ENCODE measurements at regions not wholly inside any gene's neighbourhood (a gene's known extent, or its start where the extent isn't known, plus 50 kb on each side); places are given as distances from the start of the nearest gene placed in this dataset.

GRCh38 chr1:60419023-60419422, 345.5 kb upstream of the C1orf87 start:
- TF ChIP-seq PPARA (CRISPR knock-in tag; IDR thresholded peaks at IDR 0.05; ENCODE audit: borderline replicate concordance) (no peak), OSR1 (CRISPR knock-in tag; IDR thresholded peaks at IDR 0.05) (no peak), CREB5 (CRISPR knock-in tag; IDR thresholded peaks at IDR 0.05; ENCODE audit: low read depth) (no peak), ESRRG (CRISPR knock-in tag; IDR thresholded peaks at IDR 0.05) (no peak), PATZ1 (CRISPR knock-in tag; IDR thresholded peaks at IDR 0.05; ENCODE audit: borderline replicate concordance) (no peak), ZFP30 (CRISPR knock-in tag; IDR thresholded peaks at IDR 0.05) (no peak), ZC3H10 (CRISPR knock-in tag; IDR thresholded peaks at IDR 0.05) (no peak), POU6F1 (CRISPR knock-in tag; IDR thresholded peaks at IDR 0.05; ENCODE audit: borderline replicate concordance, low read depth) (no peak), ZNF565 (CRISPR knock-in tag; conservative IDR thresholded peaks at IDR 0.05; ENCODE audit: low read depth) (no peak), RARB (CRISPR knock-in tag; IDR thresholded peaks at IDR 0.05) (no peak), SNAI2 (CRISPR knock-in tag; IDR thresholded peaks at IDR 0.05) (no peak)
